Hepatic stellate cell (primary cell): ENCODE measurements at regions not wholly inside any gene's neighbourhood (a gene's known extent, or its start where the extent isn't known, plus 50 kb on each side); places are given as distances from the start of the nearest gene placed in this dataset.
A peak's percentile ranks its signal among the peaks of the same experiment; 100 is the strongest.
"Not testable (repeated sequence)": the region's sequence is repeated elsewhere in the genome, so short reads cannot be mapped to it uniquely, and the experiment has no call there.

Source experiments
- DNase-seq: peaks from one replicate; pipeline ENCODE4 v3.0.0; 2011; ENCODE audit warnings: low spot score

DNA sequence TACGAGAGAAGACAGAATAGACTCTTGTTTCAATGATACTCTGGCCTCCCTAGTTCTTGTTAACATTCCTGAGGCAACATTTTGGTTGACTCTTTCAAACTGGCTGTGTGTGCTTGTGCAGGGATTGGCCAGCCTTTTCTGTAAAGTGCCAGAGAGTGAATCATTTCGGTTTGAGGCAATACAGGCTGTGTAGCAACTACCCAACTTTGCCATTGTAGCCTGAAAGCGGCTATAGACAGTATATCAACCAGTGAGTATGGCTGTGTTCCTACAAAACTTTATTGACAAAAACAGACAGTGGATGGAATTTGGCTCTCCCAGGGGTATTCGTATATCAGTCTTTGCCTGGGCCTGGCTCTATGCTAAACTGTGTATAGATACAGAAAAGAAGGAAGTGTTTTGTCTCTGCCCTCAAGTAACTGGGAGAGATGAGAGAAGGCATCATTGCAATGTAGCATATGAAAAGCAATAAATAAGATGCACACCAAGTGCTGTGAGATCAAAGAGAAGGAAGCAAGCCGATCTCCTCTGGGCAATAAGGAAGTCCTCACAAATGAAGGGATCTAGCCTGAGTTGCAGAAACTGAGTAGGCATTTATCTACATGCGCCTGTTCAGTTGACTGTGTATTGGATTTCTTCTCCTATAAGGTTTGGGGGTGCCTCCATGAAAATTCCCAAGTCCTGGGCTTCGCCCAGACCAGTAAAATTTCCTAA is 568.0 kb upstream of the KLF4 start:
- DNase-seq, result peak; percentile 67

DNA sequence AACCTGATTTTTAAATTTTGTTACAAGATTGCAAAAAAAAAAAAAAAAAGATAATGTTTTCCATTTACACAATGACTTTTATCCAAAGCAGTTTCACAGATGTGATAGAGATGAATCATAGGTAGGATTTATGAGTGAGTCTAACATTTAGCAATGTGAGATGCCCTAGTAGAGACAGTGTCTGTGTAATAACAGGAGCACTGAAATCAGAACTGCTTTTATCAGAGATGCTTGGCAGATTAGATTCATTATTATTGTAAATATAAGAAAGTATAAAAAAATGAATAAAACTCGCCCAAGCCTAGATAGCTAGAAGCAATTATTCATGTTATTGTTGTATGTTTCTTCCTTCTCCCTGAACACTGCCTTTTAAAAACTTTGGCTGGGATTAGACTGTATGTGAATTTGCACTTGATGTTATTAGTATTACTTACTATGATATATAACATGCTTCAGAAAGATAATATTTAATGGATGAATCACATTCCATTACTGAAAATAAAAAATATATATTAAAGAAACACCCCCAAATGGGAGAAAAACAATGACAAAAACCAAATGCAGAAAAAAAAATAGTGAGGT is 567.3 kb upstream of the KLF4 start:
- no peak for DNase-seq

DNA sequence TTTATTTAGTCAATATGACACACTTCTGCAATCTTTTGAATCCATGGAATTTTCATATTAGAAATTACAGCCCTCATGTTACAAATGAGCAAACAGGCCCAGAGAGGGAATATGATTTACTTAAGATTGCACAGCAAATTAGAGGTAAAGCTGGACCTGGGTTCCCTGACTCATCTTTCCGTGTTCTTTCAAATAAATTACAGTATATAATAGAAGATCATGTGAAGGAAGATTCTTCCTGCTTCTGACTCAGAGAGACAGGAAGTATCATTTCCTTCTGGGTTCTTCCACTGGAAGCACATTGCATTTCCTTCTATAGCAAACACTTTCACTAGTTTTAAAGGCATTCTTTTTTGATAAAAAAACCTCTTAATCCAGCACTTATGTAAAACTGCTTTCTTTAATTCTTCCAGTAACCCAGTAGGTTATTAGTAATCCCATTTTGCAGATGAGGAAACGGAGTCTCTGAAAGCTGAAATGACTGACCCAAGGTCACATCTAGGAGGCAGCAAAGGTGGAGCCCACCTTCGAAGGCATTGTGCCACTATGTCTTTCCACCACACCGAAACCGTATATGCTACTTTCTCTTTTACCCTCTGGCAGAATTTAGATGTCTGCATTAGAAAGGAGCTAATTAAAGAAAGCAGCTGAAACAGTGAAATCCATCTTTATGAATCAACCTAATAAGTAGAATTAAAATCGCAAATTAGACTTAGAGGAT is 566.7 kb upstream of the KLF4 start:
- no peak for DNase-seq

DNA sequence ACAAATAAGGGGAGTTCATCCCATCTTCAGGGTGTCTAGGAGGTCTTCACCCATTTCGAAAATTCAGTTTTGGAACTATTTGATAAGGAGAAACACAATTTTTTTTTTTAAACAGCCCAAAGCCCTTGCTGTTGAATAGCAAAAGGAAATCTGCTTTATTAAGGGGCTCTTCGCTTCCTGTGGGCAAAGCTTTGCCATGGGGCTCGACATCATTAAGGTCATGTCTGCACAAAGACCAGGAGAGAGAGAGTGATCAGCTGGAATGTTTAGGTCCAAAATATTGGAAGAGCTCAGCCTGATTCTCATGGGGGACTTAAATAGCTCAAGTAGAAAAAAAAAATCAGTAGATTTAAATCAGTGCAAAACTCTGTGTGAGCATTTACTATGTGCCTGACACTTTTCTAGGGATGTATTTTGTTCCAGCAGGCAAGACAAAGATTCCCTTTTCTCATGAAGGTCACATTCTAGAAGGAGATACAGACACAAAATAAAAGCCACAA is 564.6 kb upstream of the KLF4 start:
- no peak for DNase-seq

DNA sequence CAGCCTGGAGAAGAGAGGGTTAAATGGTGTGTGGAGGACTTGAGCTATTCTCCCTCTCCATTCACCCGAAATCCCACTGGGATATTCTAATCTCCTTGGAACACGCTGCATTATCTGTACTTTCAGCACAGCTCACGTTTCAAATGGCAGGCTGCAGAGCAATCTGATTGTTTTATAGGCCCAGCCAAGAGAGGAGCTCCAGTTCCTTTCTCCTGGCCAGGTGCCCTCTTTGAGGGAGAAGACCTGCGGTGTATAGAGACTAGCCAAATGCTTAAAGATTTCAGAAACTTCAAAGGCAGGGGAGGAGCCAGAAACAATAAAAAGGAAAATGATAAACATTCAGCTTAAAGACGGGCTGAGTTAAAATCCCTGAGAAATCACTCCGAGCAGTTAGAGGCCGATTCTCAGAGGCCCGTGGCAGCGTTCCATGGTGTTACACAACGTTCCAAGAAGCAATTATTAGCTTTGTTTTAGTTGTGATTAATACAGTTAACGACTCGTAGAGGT is 564.0 kb upstream of the KLF4 start:
- no peak for DNase-seq

DNA sequence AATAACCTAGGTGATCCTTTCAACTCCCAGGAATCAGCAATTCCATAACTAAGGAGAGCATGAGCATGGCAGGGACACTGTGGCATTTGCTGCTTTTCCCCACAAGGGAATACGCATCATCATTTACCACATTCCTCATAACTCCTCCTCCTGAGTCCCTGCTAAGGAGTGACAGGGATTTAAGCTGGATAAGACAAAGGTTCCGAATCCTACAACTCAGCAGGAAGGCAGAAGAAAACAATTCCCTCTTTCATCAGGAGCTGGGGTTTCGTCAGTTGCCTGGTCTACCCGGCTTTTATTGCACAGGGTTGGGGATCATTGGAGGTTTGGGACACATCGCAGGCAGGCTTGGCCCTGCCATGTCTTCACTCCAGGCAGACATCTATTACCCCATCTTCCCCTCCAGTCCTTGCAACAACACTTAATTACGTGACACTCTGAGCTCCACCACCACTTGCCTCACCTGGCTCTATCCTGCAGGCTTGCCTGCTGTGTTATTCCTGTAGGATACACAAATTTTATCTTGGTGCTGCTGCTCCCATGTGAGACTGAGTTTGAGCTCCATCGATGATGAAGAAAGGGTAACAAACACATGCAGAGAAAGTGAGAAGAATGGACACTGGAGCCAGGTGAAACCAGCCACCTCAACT is 563.0 kb upstream of the KLF4 start:
- no peak for DNase-seq

DNA sequence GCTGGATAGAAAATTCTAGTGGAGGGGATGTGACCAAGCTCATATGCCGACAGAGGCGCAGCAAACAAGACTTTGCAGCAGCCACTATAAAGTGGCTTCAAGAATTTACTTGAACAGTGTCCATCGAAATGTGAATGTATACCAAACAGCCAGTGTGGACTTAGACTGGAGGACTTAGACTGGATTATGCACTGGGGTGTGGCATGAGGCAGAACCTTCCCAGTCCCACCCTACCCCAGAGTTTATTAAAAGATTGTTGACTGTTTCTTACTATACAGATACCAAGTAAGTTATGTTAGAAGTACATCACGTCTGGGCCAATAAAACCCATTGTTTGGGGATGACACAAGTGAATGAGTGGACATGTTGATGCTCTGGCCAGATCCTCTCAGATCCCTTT is 561.3 kb upstream of the KLF4 start:
- DNase-seq, result no peak

DNA sequence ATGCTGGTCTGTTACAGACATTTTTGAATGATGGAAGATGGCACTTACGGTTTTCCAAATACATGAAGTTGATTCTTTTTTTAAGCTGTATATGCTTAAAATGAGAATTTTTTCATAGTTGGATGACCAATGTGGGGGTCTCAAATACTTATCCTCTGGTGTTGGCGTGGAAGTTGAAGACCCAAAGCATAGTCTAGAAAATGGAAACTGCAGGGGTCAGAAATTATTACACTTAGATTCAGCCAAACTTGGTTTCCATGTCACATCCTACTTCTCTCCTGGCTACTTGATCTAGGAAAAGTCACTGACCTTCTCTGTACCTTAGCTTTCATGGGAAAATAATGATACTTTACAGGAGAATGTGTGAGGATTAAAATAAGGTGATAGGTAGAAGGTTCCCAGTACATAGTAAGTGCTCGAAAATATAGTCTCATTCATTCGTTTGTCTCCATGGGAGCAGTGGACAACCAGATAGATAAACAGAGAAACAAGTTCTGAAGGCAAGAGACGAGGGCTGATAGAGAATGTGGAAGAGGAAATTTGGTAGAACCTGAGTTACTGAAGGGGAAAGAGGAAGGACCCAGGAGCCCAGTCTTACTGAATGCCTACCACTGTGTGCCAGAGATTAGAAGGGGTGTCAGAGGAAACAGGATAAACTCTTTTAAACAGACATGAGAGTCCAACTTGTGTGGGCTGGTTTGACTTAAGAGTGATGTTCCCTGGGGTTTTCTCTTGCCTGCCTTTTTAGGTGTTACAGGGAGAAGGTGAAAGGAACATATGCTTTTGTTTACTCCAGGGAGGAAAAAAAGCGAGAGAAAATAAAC is 560.3 kb upstream of the KLF4 start:
- DNase-seq, result no peak

DNA sequence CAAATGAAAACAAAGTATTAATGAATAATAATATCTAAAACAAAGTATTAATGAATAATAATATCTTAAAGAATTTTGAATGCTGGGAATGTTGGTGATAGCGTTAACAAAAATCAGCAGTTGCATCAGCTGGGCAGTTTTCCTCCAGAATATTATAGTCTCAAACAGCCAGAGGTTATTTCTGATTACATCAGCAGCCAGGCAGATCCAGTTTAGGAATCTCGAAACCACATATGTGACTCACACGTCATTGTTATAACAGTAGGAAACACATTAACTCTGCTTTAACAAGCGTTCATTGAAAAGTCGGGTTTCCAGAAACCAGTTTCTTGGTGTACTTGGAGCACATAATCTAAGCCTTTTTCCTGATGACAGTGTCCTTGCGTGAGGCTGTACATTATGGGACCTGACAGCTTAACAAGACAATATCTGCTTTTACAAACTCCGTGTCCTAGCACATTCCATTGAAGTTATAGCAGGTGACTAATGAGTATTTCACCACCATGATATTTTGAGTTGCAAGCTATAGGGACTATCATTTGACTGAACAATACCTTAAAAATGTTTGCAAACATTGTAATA is 559.5 kb upstream of the KLF4 start:
- peak; percentile 51 for DNase-seq

DNA sequence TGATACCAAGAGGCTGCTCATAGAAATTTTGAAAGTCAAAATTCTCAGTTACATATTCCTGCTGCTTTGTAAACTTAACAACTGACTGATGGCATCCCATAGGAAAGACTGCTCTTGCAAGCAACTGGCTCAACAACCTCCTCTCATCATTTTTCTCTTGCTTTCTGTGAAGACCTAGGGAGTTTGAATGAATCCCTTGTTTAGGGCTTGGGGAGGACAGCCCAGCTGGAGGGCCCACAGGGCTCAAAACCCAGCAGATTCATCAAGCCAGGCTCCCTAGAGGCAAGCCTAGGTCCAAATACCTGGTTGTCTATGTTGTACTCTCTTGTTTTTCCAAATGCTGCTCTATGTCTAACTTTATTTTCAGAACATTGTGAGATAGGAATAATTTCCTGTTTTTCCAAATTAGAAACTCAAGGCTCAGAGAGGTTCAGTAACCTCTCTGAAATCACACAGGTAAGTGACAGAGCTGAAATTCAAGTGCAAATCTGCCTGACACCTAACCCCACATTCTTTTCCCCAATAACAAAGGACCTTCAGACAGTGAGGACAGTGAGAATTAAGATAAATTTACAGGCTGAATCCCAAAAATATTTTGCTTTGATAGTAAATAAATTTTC is 558.9 kb upstream of the KLF4 start:
- DNase-seq, result no peak

DNA sequence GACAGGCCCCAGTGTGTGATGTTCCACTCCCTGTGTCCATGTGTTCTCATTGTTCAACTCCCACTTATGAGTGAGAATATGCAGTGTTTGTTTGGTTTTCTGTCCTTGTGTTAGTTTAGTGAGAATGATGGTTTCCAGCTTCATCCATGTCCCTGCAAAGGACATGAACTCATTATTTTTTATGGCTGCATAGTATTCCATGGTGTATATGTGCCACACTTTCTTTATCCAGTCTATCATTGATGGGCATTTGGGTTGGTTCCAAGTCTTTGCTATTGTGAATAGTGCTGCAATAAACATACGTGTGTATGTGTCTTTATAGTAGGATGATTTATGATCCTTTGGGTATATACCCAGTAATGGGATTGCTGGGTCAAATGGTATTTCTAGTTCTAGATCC is 558.2 kb upstream of the KLF4 start:
- not testable (repeated sequence) for DNase-seq

DNA sequence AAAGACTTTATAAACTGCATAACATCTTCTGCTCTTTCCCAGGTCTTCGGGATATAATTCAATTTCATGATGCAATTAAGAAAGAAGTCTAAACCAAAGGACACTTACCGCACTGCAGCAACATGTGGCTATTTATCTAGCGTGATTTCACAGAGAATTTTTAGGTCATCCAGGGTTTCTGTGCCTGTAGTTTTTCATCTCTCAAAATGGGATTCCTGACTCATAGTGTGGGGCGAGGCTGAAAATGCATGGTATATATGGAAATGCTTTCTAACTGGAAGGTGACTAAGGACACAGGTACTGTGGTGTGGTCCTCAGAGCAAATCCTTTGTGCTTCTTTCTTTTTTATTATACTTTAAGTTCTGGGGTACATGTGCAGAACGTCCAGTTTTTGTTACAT is 557.7 kb upstream of the KLF4 start:
- DNase-seq, result no peak

DNA sequence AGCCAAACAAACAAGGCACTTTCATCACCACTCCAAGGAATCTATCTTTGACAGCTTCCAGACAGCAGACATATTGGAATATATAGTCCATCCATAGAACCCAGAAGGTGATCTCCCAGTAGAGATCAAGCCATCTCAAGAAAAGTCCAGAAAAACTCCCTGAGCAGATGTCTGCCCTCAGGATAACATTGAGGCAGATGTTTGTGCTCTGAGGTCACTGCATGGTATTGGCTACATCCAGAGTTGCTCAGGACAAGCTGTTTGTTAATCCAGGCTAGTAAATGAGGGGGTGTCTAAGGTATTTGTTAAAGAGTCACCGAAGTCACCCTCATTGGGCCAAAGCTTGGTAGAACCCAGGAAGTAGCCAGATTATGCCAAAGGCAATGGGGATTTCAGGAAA is 556.3 kb upstream of the KLF4 start:
- DNase-seq, result no peak

DNA sequence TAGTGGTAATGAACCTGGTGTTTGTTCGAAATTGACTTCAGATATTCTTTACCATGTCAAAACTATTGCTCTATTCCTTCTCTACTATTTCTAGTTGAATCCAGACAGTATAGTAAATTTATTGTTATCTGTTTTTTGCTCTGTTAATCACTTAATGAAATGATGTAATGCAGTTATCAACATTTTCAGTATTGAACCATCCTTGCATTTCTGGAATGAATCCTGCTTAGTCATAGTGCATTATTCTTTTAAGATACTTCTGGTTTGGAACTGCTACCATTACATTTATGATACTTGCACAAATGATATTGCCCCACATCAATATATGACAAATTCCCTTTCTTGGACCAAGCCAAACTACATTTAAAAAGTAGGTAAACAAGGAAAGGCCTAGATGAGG is 554.0 kb upstream of the KLF4 start:
- DNase-seq, result no peak

DNA sequence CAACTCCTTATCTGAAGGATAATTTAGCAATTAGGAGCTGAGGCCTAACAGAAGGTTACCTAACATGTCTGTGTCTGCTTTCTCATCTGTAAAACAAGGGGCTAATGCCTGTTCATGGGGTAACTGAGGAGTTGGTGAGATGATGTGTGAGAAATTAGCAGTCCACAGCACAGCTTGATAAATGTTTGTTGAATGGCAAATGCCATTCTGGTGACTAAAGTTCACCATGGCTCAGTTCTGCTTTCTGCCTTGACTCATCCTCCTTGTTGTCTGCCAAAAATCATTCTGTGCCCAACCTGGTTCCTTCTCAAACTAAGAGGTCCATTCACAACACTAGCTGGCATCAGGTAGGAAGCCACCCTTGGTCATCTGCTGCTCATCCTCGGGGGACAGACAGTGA is 552.0 kb upstream of the KLF4 start:
- peak; percentile 22 for DNase-seq

DNA sequence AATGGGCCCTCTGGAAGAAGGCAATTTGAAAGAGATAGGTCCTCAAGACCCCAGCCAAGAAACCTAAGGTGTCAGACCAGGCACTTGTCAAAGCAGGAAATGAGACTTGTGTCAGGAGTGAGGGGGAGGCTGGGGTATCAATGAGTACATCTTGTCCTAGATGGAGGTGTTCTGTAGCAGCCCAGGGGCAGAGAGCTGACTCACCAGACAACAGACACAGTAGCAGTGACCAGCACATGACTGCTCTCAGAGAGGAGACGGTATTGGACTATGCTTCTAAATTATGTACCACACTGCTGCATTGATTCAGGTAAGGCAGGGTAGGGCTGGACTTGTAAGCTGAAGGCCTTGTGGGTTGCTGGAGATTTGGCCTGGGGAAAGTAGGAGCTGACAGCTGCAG is 551.2 kb upstream of the KLF4 start:
- DNase-seq, result no peak

DNA sequence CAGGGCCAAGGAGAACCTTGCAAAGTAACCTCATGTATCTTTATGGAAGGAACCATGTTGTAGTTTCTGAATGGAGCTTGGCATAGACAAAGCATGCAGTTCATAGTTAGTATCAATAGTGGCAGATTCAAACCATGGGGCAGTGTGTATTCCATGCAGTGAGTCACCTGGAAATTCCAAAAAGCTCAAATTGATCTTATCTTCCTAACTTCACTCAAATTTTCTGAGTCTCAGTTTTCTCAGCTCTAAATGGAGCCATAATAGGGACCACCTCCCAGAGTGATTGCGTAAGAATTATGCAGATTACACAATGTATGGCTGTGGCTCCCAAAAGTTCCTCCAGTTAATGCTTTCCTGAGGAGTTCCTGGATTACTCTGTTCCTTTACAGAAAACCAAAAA is 549.9 kb upstream of the KLF4 start:
- DNase-seq, result no peak

DNA sequence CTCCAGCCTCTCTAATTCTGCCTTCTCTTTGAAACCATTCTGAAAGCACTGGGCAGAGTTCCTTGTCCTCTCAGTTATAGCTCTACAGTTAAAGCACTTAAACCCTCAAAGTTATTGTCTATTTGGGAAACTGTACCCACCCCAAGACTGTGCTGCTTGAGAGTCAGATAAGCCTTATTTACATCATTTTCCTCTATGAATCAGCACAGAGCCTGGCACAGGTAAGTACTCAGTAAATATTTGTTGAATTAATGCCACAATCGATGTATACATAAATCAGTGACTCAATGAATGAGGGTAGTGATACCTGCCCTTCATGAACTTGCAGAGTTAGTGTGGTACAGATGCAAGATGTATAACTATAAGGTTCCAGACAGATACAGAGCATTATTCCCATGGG is 549.4 kb upstream of the KLF4 start:
- DNase-seq, result no peak

DNA sequence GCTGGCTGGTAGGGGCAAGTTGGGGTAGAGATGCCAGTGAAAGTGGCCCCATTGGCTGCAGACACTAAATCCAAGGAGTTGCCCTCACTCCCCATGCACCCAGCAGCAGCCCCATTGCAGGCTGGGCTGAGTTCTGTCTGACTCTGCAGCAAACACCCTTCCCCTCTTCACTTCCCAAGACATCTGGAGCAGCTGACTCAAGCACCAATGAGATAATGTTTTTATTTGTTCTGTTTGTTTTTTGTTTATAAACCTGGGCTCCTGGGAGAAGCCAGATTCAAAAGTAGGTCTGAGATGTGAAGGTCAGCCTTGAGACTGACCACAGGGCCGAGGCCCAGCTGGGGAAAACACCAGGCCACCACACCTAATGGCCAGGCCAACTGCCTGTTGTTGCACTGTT is 545.9 kb upstream of the KLF4 start:
- DNase-seq, result no peak

DNA sequence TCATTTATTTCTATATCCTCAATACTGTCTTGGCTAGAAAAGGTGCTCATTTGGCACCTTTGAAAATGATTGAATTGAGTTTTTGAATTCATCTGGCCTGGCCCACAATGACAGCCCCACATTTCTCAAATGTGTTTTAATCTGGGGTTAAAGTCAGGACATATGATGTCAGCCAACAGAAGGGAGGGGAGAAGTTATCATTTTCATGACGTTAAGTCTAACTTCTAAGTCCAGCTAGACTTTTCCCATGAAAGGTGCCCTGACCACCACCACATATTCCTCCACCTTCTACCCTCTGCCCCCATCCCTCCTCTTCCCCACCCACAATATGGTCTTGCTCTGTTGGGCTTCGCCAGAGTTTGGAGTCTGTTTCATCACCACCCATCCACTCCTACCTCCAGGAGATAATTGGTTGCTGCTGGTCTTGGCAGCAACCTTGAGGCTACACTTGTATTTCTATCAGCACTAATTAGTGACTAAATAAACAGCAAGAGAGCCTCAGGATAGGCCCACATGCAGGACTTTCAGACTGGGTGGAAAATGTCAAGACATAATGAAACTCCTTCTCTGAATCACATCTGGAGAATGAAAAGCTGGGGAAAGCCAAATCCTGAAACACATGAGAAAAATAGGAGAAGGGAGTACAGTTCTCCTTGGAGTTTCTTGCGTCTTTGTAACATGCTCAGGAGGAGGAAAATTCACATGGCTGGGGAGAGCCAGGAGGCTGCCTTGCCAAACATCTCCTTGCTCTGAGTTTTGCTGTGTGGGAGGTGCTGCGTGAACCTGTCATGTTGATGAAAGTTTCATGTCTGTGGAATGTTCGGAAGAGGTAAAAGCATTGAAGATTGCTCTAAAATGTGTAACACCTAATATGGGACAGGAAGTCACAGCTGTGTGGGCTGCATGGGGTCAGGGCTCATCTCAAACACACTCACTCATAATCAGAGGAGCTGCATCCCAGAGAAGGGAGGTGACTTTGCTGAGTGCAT is 544.7 kb upstream of the KLF4 start:
- no peak for DNase-seq
